Glutamatergic neuron (in vitro differentiated cells): ENCODE measurements at regions not wholly inside any gene's neighbourhood (a gene's known extent, or its start where the extent isn't known, plus 50 kb on each side); places are given as distances from the start of the nearest gene placed in this dataset.

Experiments
- DNase-seq: peaks from one replicate; pipeline ENCODE4 v3.0.0; 2022
- H3K27ac Mint-ChIP-seq: one replicate; pipeline ENCODE4 v1.8.0; 2020; ENCODE audit warnings: mild to moderate bottlenecking, mixed read lengths, inconsistent platforms; ENCODE audit not compliant: unreplicated experiment
- H3K27me3 Mint-ChIP-seq: one replicate; pipeline ENCODE4 v1.8.0; 2020; ENCODE audit warnings: mild to moderate bottlenecking, moderate library complexity, mixed read lengths, inconsistent platforms; ENCODE audit not compliant: unreplicated experiment
- H3K36me3 Mint-ChIP-seq: one replicate; pipeline ENCODE4 v1.8.0; 2020; ENCODE audit warnings: mild to moderate bottlenecking, mixed read lengths, inconsistent platforms; ENCODE audit not compliant: unreplicated experiment
- H3K4me1 Mint-ChIP-seq: one replicate; pipeline ENCODE4 v1.8.0; 2020; ENCODE audit warnings: mild to moderate bottlenecking, low read depth, mixed read lengths, inconsistent platforms; ENCODE audit not compliant: unreplicated experiment
- H3K4me3 Mint-ChIP-seq: one replicate; pipeline ENCODE4 v1.8.0; 2020; ENCODE audit warnings: mild to moderate bottlenecking, mixed read lengths, inconsistent platforms; ENCODE audit not compliant: unreplicated experiment
- H3K9me3 Mint-ChIP-seq: one replicate; pipeline ENCODE4 v1.8.0; 2020; ENCODE audit warnings: mild to moderate bottlenecking, moderate library complexity, mixed read lengths, inconsistent platforms; ENCODE audit not compliant: unreplicated experiment
- CTCF ChIP-seq: fragments of 200-600 bp; sonication (generic); IDR thresholded peaks from one replicate; pipeline ENCODE4 v1.5.0; 2021; ENCODE audit not compliant: partially characterized antibody, unreplicated experiment

GRCh38 chr12:54129028-54129903 is 59.5 kb downstream of the SMUG1 start:
- Mint-ChIP-seq H3K4me3 (no peak overlapping the region), H3K4me1 (peaks cover 33% of the 10 kb centered on the region), H3K27ac (no peak overlapping the region), H3K27me3 (peaks cover 29% of the 10 kb centered on the region), H3K36me3 (no peaks in the 10 kb centered on the region), H3K9me3 (peaks cover 16% of the 10 kb centered on the region)
- TF ChIP-seq CTCF = no peak
- DNase-seq = no peak
